Calu3 (cell line): ENCODE measurements at regions not wholly inside any gene's neighbourhood (a gene's known extent, or its start where the extent isn't known, plus 50 kb on each side); places are given as distances from the start of the nearest gene placed in this dataset.

Experiments
- BruUV-seq: library from RNA; stranded (reverse); fragments of 400-500 nt; replicated peaks from 2 replicates; lab custom pipeline; 2021; lab: Mats Ljungman, UMichigan
- CTCF ChIA-PET: fragments of 300-600 bp; sonication (Branson Sonifier 250); formaldehyde crosslinking; loops from one replicate; lab custom pipeline; 2022; ENCODE audit warnings: antibody characterized with exemption; lab: Charles Lee
- DNase-seq: peaks from one replicate; pipeline ENCODE4 v3.0.0; 2022
- H3K27ac Mint-ChIP-seq: one replicate; pipeline ENCODE4 v1.8.0; 2022; ENCODE audit warnings: mixed read lengths; ENCODE audit not compliant: unreplicated experiment
- H3K27me3 Mint-ChIP-seq: one replicate; pipeline ENCODE4 v1.8.0; 2022; ENCODE audit warnings: mixed read lengths; ENCODE audit not compliant: unreplicated experiment
- H3K36me3 Mint-ChIP-seq: one replicate; pipeline ENCODE4 v1.8.0; 2022; ENCODE audit warnings: mild to moderate bottlenecking, moderate library complexity, mixed read lengths; ENCODE audit not compliant: insufficient read depth, unreplicated experiment
- H3K4me1 Mint-ChIP-seq: one replicate; pipeline ENCODE4 v1.8.0; 2022; ENCODE audit warnings: mild to moderate bottlenecking, low read depth, mixed read lengths; ENCODE audit not compliant: unreplicated experiment
- H3K4me3 Mint-ChIP-seq: one replicate; pipeline ENCODE4 v1.8.0; 2022; ENCODE audit warnings: mild to moderate bottlenecking, low read depth, moderate library complexity, mixed read lengths; ENCODE audit not compliant: unreplicated experiment
- H3K9me3 Mint-ChIP-seq: one replicate; pipeline ENCODE4 v1.8.0; 2022; ENCODE audit warnings: low read depth, mixed read lengths; ENCODE audit not compliant: unreplicated experiment
- CTCF ChIP-seq: fragments of 200-600 bp; IDR thresholded peaks from one replicate; pipeline ENCODE4 v1.8.0; 2022; ENCODE audit warnings: antibody characterized with exemption; ENCODE audit not compliant: unreplicated experiment
- intact Hi-C: fragments of 100-400 bp; cut with micrococcal nuclease; formaldehyde crosslinking; loops from one replicate; pipeline ENCODE4 v1.10.0; 2022; ENCODE audit not compliant: unreplicated experiment

- CTCF ChIA-PET = no interaction called here
- BruUV-seq = no TSS peak
Measured at GRCh38 chr4:147040874-147041273, 95.2 kb upstream of the TTC29 start.

GRCh38 chr4:147041376-147041775, 95.7 kb upstream of the TTC29 start:
- DNase-seq = no peak
- intact Hi-C loops = no loop called here
- CTCF ChIA-PET = no interaction called here
- Mint-ChIP-seq H3K4me1 (peaks cover 5% of the 10 kb centered on the region), H3K9me3 (no peaks in the 10 kb centered on the region), H3K27me3 (peaks cover 24% of the 10 kb centered on the region), H3K27ac (no peak overlapping the region), H3K36me3 (no peaks in the 10 kb centered on the region), H3K4me3 (no peak overlapping the region)
- BruUV-seq = no TSS peak
- TF ChIP-seq CTCF = no peak

More at GRCh38 chr4:147040874-147041273, 95.2 kb upstream of the TTC29 start:
- Mint-ChIP-seq H3K4me3 (no peak overlapping the region), H3K4me1 (no peaks in the 10 kb centered on the region), H3K36me3 (no peaks in the 10 kb centered on the region), H3K27ac (no peak overlapping the region), H3K27me3 (peaks cover 24% of the 10 kb centered on the region), H3K9me3 (no peaks in the 10 kb centered on the region)
- TF ChIP-seq CTCF = no peak
- intact Hi-C loops = no loop called here
- no peak for DNase-seq

GRCh38 chr4:147042046-147042445, 96.4 kb upstream of the TTC29 start:
- intact Hi-C loops = no loop called here
- no peaks in the 10 kb centered on the region for H3K9me3 Mint-ChIP-seq
- no peak overlapping the region for H3K27ac Mint-ChIP-seq
- peaks cover 10% of the 10 kb centered on the region for H3K4me1 Mint-ChIP-seq
- peaks cover 24% of the 10 kb centered on the region for H3K27me3 Mint-ChIP-seq
- BruUV-seq = no TSS peak
- no peak overlapping the region for H3K4me3 Mint-ChIP-seq
- DNase-seq = no peak
- H3K36me3 Mint-ChIP-seq = no peaks in the 10 kb centered on the region
- no peak for TF ChIP-seq CTCF
- CTCF ChIA-PET = no interaction called here

GRCh38 chr4:147044241-147044640, 98.6 kb upstream of the TTC29 start:
- CTCF ChIA-PET = no interaction called here
- intact Hi-C loops = no loop called here

More at GRCh38 chr4:147044241-147044640, 98.6 kb upstream of the TTC29 start:
- peaks cover 3% of the 10 kb centered on the region for H3K9me3 Mint-ChIP-seq
- no peaks in the 10 kb centered on the region for H3K36me3 Mint-ChIP-seq
- no peak overlapping the region for H3K27ac Mint-ChIP-seq
- peaks cover 9% of the 10 kb centered on the region for H3K27me3 Mint-ChIP-seq
- no peak for TF ChIP-seq CTCF
- no TSS peak for BruUV-seq
- H3K4me1 Mint-ChIP-seq = peaks cover 10% of the 10 kb centered on the region
- no peak overlapping the region for H3K4me3 Mint-ChIP-seq
- DNase-seq = no peak
